ENCODE measurements at regions not wholly inside any gene's neighbourhood (a gene's known extent, or its start where the extent isn't known, plus 50 kb on each side); places are given as distances from the start of the nearest gene placed in this dataset.

DNA sequence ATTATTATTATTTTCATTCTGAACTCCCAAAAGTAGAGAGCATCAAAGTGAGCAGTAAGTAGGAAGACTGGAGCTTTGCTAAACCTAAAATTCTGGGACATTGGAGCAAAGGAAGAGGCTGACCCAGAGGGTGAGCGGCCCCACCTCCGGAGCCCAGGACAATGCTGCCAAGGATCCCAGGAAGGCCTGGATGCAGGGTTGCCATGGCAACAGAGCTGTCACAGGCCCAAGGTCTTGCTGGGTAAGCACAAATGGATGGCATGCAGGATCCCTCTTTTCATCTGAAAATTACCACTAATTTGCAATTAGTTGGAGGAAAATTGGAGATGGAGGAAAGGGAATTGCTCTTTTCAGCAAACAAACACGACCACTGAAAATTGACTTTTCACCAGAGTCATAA, 457.9 kb upstream of the CDH5 start:
- TF ChIP-seq, protein P1, sequence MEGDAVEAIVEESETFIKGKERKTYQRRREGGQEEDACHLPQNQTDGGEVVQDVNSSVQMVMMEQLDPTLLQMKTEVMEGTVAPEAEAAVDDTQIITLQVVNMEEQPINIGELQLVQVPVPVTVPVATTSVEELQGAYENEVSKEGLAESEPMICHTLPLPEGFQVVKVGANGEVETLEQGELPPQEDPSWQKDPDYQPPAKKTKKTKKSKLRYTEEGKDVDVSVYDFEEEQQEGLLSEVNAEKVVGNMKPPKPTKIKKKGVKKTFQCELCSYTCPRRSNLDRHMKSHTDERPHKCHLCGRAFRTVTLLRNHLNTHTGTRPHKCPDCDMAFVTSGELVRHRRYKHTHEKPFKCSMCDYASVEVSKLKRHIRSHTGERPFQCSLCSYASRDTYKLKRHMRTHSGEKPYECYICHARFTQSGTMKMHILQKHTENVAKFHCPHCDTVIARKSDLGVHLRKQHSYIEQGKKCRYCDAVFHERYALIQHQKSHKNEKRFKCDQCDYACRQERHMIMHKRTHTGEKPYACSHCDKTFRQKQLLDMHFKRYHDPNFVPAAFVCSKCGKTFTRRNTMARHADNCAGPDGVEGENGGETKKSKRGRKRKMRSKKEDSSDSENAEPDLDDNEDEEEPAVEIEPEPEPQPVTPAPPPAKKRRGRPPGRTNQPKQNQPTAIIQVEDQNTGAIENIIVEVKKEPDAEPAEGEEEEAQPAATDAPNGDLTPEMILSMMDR (IDR thresholded peaks at IDR 0.05), result no peak
- H3K27me3 Mint-ChIP-seq (ENCODE audit: insufficient read depth), result peaks cover 28% of the 10 kb centered on the region; the same call in 1 of the 2 replicates
- H3K27ac Mint-ChIP-seq, result no peak overlapping the region
- H3K36me3 Mint-ChIP-seq (ENCODE audit: low read depth), result no peaks in the 10 kb centered on the region
- no peaks in the 10 kb centered on the region for H3K4me1 Mint-ChIP-seq (ENCODE audit: low read depth)
- H3K9me3 Mint-ChIP-seq, result no peaks in the 10 kb centered on the region; the same call in 1 of the 2 replicates
- H3K4me3 Mint-ChIP-seq, result no peak overlapping the region
- DNase-seq, result no peak

DNA sequence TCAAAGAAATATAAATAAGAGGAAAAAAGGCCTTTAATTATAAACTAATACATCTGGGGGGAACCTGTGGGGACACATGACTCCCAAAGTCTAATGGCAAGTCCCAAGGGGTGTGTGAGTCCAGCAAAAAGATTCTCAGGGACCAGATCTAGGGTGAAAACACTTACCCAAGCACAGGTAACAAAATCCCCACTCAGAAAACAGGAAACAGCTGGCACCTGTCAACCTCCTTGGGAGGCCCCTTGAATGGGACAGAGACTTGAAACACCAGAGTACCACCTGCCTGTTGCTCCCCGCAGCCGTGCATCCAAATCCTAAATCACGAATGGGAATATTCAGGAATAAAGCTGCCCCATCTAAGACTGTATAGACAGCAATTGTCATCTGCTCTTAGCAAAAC, 461.2 kb upstream of the CDH5 start:
- no peak for DNase-seq
- Mint-ChIP-seq H3K36me3 (ENCODE audit: low read depth) (no peaks in the 10 kb centered on the region), H3K9me3 (no peaks in the 10 kb centered on the region; the same call in 1 of the 2 replicates), H3K4me1 (ENCODE audit: low read depth) (no peaks in the 10 kb centered on the region), H3K4me3 (no peak overlapping the region), H3K27ac (no peak overlapping the region), H3K27me3 (ENCODE audit: insufficient read depth) (peaks cover 30% of the 10 kb centered on the region; the same call in 1 of the 2 replicates)
- TF ChIP-seq, protein P1 (IDR thresholded peaks at IDR 0.05), result no peak

DNA sequence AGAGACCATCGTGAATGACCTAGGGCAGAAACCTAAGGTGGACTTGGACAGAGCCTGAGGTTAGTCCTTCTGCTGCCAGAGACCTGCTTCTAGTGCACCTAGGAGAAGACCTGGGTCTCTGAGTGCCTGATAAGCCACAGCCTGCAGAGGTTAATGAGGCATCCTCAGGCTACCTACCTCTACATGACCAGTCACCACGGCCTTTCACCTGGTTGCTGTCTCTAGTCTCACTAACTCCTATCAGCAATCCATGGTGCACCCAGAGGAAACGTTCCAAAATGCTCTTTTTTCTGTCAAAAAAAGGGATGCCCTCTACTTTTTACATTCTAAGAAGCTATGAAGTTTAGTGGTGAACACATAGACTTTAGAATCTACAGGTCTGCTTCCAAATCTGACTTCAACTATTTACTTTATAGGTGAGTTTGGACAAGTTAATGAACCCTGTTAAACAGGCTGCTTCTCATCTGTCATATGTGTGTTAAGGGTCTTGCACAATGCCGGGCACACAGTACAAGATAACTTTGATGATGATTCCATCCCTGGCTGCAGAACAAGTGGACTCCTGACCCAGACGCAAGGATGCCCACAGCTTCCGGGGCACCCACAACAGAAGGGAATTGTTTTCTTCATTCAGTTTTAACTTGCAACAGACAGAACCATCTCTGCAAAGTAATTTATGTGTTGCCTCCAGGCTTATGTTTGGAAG, 469.9 kb upstream of the CDH5 start:
- Mint-ChIP-seq H3K9me3 (no peaks in the 10 kb centered on the region), H3K27ac (no peak overlapping the region), H3K4me3 (no peak overlapping the region), H3K4me1 (ENCODE audit: low read depth) (no peaks in the 10 kb centered on the region), H3K27me3 (ENCODE audit: insufficient read depth) (peaks cover 7% of the 10 kb centered on the region), H3K36me3 (ENCODE audit: low read depth) (no peaks in the 10 kb centered on the region)
- TF ChIP-seq, protein P1 (IDR thresholded peaks at IDR 0.05), result no peak
- DNase-seq, result no peak

DNA sequence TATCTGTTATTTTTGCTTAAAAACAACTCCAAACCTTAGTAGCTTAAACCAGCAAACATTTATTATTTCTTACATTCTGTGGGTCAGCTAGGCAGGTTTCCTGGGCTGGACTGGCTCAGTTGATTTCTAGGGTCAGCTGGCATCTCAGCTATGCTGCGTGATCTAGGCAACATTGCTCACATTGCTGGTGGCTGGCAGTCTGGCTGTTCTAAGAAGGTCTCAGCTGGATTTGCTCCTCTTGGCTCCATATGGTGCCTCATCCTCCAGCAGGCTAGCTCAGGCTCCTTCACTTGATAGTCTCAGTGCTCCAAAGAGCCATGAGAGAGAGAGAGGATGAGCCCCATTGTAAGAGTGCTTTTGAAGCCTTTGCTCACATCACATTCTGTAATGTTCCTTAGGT, 470.6 kb upstream of the CDH5 start:
- H3K27ac Mint-ChIP-seq, result no peak overlapping the region
- H3K36me3 Mint-ChIP-seq (ENCODE audit: low read depth), result no peaks in the 10 kb centered on the region
- peaks cover 8% of the 10 kb centered on the region for H3K27me3 Mint-ChIP-seq (ENCODE audit: insufficient read depth)
- TF ChIP-seq, protein P1 (IDR thresholded peaks at IDR 0.05), result no peak
- H3K9me3 Mint-ChIP-seq, result no peaks in the 10 kb centered on the region
- no peak for DNase-seq
- no peak overlapping the region for H3K4me3 Mint-ChIP-seq
- H3K4me1 Mint-ChIP-seq (ENCODE audit: low read depth), result no peaks in the 10 kb centered on the region

DNA sequence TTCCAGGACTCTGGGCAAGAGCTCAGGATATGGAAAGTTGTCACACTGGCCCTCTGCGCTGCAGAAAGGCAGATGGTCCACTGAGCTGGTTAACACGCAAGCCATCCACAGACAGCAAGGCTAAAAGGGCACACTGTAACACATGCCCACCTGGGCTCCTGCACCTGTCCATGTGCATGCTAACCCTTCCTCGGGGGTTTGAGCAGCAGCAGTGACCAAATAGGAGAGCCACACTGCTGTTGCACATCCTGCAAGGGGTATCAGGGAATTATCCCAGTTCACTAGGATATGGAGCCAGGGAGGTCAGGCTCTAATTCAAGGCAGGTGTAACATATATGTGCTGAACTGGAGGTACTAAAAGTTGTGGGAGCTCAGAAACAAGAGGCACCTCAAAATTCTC, 471.0 kb upstream of the CDH5 start:
- no peak for DNase-seq
- H3K4me3 Mint-ChIP-seq, result no peak overlapping the region
- H3K4me1 Mint-ChIP-seq (ENCODE audit: low read depth), result no peaks in the 10 kb centered on the region
- H3K27ac Mint-ChIP-seq, result no peak overlapping the region
- no peaks in the 10 kb centered on the region for H3K36me3 Mint-ChIP-seq (ENCODE audit: low read depth)
- peaks cover 11% of the 10 kb centered on the region for H3K27me3 Mint-ChIP-seq (ENCODE audit: insufficient read depth)
- H3K9me3 Mint-ChIP-seq, result no peaks in the 10 kb centered on the region
- TF ChIP-seq, protein P1 (IDR thresholded peaks at IDR 0.05), result no peak
